Mammary epithelial cell (primary cell): ENCODE measurements at regions not wholly inside any gene's neighbourhood (a gene's known extent, or its start where the extent isn't known, plus 50 kb on each side); places are given as distances from the start of the nearest gene placed in this dataset.

ENCODE experiments used
- EZH2 ChIP-seq: IDR thresholded peaks from 2 replicates; pipeline ENCODE4 v1.6.1; 2012; ENCODE audit warnings: low read length, inconsistent platforms, borderline replicate concordance
- TF ChIP-seq, protein P1 (sequence below), 2 donors: IDR thresholded peaks in 1 of 2; conservative IDR thresholded peaks in 1 of 2; 2 replicates each; pipeline ENCODE4 v1.5.1; 2011 to 2012; ENCODE audit warnings: inconsistent platforms in 2 of 2, low read length in 2 of 2, mild to moderate bottlenecking in 2 of 2, control low read depth in 1 of 2, low read depth in 1 of 2; ENCODE audit not compliant: insufficient read depth in 1 of 2; ENCODE audit errors: extremely low read depth in 1 of 2

DNA sequence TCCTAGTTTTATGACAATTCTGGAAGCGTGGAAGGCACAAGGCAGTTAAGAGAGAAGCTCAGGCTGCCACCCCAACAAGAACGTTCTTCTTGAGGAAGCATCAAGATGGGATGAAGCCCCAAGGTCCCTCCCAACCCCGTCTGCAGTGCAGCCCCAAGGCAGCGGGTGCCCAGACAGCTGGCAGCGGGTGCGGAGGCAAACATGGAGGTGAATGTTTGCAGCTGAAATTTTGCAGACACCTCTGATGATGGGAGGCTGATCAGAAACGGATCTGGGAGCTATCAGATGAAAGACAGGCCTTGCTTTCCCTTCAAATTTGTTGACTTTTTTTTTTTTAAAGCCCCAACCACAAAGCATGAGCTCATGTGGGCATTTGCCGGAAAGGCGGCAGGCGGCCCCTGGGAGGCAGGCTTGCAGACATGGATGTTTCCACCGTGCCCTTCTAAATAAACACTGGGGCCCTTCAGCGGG lies 230.7 kb upstream of the RTL1 start:
- TF ChIP-seq, protein P1, sequence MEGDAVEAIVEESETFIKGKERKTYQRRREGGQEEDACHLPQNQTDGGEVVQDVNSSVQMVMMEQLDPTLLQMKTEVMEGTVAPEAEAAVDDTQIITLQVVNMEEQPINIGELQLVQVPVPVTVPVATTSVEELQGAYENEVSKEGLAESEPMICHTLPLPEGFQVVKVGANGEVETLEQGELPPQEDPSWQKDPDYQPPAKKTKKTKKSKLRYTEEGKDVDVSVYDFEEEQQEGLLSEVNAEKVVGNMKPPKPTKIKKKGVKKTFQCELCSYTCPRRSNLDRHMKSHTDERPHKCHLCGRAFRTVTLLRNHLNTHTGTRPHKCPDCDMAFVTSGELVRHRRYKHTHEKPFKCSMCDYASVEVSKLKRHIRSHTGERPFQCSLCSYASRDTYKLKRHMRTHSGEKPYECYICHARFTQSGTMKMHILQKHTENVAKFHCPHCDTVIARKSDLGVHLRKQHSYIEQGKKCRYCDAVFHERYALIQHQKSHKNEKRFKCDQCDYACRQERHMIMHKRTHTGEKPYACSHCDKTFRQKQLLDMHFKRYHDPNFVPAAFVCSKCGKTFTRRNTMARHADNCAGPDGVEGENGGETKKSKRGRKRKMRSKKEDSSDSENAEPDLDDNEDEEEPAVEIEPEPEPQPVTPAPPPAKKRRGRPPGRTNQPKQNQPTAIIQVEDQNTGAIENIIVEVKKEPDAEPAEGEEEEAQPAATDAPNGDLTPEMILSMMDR (conservative IDR thresholded peaks at IDR 0.05 in 1 of 2, IDR thresholded peaks at IDR 0.05 in 1 of 2; ENCODE audit: extremely low read depth in 1 of 2, insufficient read depth in 1 of 2, low read depth in 1 of 2, low read length in 2 of 2) = no peak
- TF ChIP-seq EZH2 = no peak
